Inferior parietal cortex (tissue), 1 donor: ENCODE measurements at regions not wholly inside any gene's neighbourhood (a gene's known extent, or its start where the extent isn't known, plus 50 kb on each side); places are given as distances from the start of the nearest gene placed in this dataset.
"Not testable (repeated sequence)": the region's sequence is repeated elsewhere in the genome, so short reads cannot be mapped to it uniquely, and the experiment has no call there.

Experiments
- DNase-seq: peaks from one replicate; pipeline ENCODE4 v3.0.0-alpha.2; 2016; ENCODE audit errors: extremely low spot score

DNA sequence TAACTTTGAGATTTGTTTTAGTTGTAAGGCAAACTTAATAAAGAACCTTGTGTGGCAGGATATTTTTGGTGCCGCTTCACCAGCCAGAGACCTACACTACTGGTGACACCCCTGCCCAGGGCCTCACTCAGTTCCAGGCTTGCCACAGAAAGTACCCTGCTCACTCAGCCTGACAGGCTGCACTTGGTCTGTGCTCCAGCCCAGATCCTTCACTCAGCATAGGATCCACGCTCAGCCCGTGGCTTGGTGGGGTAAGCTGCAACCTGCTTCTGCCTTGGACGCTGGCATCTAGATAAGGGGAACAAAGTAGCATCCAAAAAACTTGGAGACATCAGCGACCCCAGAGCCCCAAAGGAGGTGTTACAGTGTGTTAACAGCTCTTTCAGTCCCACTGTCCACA, 825.5 kb downstream of the EPHA3 start:
- no peak for DNase-seq

GRCh38 chr3:89944461-89944860, 837.0 kb downstream of the EPHA3 start:
- not testable (repeated sequence) for DNase-seq

DNA sequence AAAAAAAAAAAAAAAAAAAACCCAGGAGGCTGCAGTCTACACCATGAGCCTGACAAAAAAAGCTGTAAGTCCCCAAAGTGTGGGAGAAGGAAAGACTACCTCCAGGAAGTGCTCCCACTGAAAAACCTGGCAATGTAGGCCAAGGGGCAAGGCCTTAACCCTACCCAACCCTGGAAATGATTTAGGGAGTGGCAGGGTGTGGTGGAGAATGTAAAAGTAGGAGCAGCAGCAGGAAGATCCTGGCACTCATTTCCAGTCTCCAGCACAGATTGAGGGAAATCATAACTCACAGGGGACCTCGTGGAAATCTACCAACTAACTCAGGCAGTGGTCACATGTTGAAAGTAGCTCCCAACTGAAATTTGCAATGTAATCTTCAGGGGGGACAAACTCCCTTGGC, 839.5 kb downstream of the EPHA3 start:
- DNase-seq = no peak

- no peak for DNase-seq
Observed at GRCh38 chr3:89947337-89947954, 840.0 kb downstream of the EPHA3 start.

DNA sequence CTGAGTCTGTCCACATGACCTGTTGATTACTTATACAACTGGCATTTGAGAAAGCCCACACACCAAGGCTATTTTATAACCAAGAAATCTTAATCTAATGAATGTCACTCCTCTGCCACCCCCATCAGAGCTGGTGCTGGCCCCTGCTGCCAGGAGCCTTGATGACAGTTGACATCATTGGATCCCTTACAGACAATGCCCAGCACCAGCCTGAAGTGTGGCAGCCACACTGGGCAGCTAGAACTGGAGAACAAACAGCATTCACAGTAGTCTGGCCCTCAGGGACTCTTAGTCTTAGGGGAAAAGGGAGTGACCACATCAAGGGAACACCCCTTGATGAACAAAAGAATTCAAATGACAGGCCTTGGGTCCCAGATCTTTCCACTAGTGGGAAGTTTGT, 840.6 kb downstream of the EPHA3 start:
- no peak for DNase-seq

DNA sequence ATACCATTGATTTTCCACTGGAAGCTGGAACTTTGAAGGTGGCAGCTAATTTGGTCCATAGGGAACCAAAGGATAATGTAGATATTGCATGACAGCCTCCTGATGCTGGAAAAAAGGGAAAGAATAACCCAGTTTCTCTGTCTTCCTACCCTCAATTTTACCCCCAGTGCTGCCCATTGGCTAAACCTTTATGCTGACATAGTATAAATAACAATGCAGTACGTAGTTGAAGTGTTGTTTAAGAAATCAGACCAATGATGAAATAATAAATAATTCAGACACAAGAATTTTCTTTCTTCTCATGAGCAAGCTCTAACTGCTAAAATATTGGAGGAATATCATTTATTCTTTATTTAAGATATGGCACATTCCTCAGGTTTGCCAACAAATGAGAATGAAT, 843.4 kb downstream of the EPHA3 start:
- no peak for DNase-seq

GRCh38 chr3:89954137-89954536, 846.7 kb downstream of the EPHA3 start:
- DNase-seq = no peak

DNA sequence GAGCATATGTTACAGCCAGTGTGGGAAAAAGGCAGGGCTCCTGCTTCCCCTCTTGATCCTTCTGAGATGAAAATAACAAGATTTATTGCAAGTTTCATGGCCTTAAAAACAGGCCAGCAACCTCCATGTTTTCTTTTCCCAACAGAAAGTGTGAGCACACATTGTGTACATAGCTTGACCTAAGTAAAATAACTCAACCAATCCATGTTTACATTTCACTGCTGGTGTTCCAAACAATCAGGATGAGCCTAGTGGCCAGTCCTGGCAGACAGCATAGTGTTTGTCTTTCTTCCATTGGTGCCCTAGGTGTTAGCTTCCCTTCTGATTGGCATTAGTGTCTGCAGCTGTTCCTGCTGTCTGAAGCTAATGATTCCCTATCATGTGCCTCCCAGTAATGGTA, 847.7 kb downstream of the EPHA3 start:
- DNase-seq = no peak

GRCh38 chr3:89957451-89957850, 850.0 kb downstream of the EPHA3 start:
- DNase-seq = no peak

DNA sequence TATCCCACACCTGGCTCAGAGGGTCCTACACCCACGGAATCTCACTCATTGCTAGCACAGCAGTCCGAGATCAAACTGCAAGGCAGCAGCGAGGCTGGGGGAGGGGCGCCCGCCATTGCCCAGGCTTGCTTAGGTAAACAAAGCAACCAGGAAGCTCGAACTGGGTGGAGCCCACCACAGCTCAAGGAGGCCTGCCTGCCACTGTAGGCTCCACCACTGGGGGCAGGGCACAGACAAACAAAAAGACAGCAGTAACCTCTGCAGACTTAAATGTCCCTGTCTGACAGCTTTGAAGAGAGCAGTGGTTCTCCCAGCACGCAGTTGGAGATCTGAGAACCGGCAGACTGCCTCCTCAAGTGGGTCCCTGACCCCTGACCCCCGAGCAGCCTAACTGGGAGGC, 850.7 kb downstream of the EPHA3 start:
- DNase-seq = not testable (repeated sequence)

- DNase-seq = no peak
Observed at GRCh38 chr3:89964347-89964746, 856.9 kb downstream of the EPHA3 start.

DNA sequence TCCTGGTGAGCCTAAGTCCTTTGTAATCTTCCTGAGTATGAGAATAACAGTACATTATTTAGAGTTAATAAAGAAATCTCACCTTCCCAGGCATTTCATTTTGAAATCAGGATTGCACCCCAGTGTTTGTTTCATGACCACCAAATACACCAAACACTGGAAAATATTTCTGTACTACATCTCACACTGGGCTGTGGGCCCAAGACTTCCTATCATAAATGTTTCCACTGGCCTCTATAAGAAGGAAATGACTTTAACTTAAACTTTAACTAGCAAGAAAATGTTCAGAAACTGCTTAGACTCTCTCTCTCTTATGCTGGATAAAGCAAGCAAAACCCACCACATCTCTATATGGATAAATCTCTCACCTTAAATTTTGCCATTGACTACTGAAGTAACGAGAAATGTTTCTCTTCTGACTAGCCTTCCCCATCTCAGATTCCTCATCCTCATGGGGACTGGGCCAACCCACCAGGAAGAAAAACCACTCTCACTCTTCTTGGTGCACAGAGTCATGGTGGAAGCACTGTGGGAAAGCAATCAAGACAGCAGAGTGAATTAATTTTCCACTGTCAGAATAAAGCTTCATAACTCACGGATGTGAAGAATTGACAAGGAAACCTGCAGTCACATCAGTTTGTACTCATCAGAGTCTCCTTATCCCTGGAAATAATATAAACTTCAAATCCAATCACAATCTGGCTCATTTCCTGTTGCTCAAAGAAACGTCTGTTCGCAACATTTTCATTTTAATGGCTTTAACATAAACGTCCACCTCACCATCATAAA, 859.6 kb downstream of the EPHA3 start:
- DNase-seq = no peak

DNA sequence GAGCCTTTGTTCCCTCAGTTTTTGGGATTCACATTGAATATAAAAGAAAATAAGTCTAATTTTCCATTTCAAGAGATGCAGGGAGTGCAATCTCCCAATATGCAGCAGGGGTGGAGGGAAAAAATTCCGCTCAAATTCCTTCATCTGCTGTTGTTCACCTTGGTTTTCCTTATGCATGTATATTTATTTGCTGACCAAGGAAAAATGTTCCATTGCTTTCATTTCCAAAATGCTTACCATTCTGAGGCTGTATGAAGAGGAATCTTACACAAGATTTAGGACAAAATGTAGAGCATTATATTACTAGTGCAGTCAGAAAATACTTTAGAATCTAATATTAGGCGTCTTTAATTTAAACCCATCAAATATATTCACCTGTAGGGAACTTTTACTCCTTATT, 863.9 kb downstream of the EPHA3 start:
- no peak for DNase-seq

- no peak for DNase-seq
Observed at GRCh38 chr3:89973156-89973555, 865.7 kb downstream of the EPHA3 start.

DNA sequence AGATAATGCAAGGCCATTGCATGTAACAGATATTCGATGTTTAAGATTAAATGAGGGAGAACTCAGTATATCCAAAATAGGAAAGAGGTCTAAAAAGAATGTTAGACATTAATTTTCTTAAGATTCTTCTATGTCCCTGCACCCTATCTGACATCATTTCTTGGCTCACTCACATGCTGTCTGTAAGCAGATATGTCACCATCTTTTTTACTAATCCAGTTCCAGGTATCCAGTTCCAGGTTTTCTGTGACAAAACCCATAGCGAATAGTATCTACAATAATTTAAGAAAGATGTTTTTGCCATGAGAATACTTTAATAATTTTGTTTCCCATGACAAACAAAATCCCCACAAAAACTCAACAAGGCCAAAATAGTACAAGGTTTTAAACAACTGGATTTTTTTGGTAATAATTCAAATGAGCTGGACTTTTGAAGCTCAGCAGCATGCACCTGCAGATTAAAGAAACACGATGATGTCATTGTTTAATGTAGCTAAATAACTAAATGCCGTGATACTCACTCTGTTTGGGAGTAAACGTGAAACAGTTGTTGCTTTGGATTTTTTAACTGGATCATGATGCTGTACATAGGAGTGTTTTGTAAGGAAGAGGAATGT, 867.6 kb downstream of the EPHA3 start:
- DNase-seq = no peak

DNA sequence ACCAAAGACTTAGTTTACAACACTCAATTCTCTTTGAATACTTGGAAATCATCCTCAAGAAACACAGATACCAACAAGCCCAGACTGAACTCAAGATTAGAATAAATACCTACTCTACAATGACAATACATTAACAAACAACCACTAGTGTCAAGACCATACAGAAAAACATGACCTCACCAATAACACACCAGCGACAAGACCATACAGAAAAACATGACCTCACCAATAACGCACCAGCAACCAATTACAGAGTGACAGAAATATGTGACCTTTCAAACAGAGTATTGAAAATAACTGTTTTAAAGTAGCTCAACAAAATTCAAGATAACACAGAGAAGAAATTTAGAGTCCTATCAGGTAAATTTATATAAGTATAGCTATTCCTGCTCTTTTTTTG, 876.0 kb downstream of the EPHA3 start:
- no peak for DNase-seq

- no peak for DNase-seq
Observed at GRCh38 chr3:90005281-90005847, 897.9 kb downstream of the EPHA3 start.

DNA sequence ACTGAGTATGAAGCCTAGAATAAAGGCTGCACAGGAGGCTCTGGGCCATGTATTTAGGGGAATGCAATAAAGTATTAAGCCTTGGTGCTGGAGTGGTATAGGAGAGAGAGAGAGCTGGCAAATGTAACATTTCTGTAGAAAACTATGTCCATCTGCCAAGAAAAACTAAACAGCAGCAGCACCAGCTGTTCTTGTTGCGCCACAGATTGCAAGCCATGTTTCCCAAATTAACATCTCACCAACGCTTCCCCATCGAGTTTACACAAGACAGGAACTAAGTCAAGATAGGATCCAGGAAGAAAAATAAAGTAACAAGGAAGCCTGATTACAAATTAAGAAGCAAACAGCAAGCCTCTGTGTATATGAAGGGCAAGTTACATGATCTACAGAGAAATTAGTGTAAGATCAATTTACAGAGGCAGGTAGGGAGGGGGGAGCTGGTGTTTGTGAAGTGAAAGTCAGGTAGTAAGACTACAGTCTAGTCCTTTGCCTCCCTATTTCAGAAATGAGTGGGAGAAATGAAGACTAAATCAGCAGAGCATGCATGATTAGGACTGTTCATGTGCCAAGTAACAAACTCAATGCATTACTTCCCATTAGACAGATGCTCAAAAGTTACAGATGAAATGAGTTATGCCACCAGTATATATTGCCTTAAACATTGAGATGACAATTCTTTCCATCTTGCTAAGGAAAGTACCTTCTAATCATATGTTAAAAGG, 900.5 kb downstream of the EPHA3 start:
- peak; percentile 66 for DNase-seq

DNA sequence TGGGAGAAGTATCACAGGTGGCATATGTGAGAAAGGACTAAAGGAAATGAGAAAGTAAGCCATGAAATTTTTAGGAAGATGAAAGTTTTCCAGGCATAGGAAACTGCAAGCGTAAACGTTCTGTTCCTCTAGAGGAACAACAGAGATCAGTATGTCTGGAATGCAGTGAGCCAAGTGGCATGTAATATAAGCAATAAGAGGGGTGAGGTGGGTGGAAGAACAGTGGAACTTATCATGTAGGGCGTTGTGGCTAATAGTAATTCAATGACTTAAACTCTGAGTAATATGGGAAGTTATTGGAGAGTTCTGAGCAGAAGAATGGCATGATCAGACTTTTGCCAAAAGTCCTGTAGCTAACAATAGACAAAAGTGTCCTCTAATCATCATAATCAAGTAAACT, 902.9 kb downstream of the EPHA3 start:
- DNase-seq = no peak

GRCh38 chr3:90011131-90011530, 903.7 kb downstream of the EPHA3 start:
- DNase-seq = no peak

- DNase-seq = no peak
Observed at GRCh38 chr3:90011596-90011995, 904.2 kb downstream of the EPHA3 start.

- DNase-seq = no peak
Observed at GRCh38 chr3:90011996-90012395, 904.6 kb downstream of the EPHA3 start.
